Astrocyte of the cerebellum (primary cell): ENCODE measurements at regions not wholly inside any gene's neighbourhood (a gene's known extent, or its start where the extent isn't known, plus 50 kb on each side); places are given as distances from the start of the nearest gene placed in this dataset.

Experiments used
- DNase-seq: peaks from one replicate; pipeline ENCODE4 v3.0.0-alpha.2; 2011; ENCODE audit warnings: low read depth
- H3K4me3 ChIP-seq: 2 replicates; pipeline ENCODE4 v1.5.1; 2011; ENCODE audit warnings: mild to moderate bottlenecking, low read depth, low read length, moderate library complexity
- CTCF ChIP-seq: IDR thresholded peaks from 2 replicates; pipeline ENCODE4 v1.5.1; 2012; ENCODE audit warnings: low read length, low read depth, moderate library complexity, mild to moderate bottlenecking; ENCODE audit errors: missing control alignments
- in situ Hi-C: cut with HindIII; loops from 2 replicates; pipeline ENCODE4 v1.10.0; 2017; ENCODE audit warnings: low sequenced_read_pairs

- TF ChIP-seq CTCF = no peak
- no peak for DNase-seq
- in situ Hi-C loops = no loop called here
- no peak overlapping the region for H3K4me3 ChIP-seq
Measured at GRCh38 chr17:53006006-53006405, 816.7 kb upstream of the KIF2B start.

GRCh38 chr17:53004902-53005301, 817.8 kb upstream of the KIF2B start:
- in situ Hi-C loops = no loop called here
- no peak for TF ChIP-seq CTCF
- DNase-seq = no peak
- H3K4me3 ChIP-seq = no peak overlapping the region

GRCh38 chr17:52995881-52996280, 826.8 kb upstream of the KIF2B start:
- in situ Hi-C loops = no loop called here
- TF ChIP-seq CTCF = no peak
- DNase-seq = no peak
- no peak overlapping the region for H3K4me3 ChIP-seq

- in situ Hi-C loops = no loop called here
Measured at GRCh38 chr17:52995147-52995546, 827.6 kb upstream of the KIF2B start.

GRCh38 chr17:52986056-52986662, 827.6 kb upstream of the CA10 start:
- no peak for TF ChIP-seq CTCF
- in situ Hi-C loops = no loop called here
- no peak for DNase-seq

More at GRCh38 chr17:52995147-52995546, 827.6 kb upstream of the KIF2B start:
- H3K4me3 ChIP-seq = no peak overlapping the region
- DNase-seq = no peak
- TF ChIP-seq CTCF = no peak

GRCh38 chr17:52982331-52982730, 823.8 kb upstream of the CA10 start:
- no peak overlapping the region for H3K4me3 ChIP-seq
- in situ Hi-C loops = no loop called here
- no peak for TF ChIP-seq CTCF
- DNase-seq = no peak

More at GRCh38 chr17:52986056-52986662, 827.6 kb upstream of the CA10 start:
- H3K4me3 ChIP-seq = no peak overlapping the region

- in situ Hi-C loops = no loop called here
- no peak for TF ChIP-seq CTCF
- DNase-seq = no peak
- no peak overlapping the region for H3K4me3 ChIP-seq
Measured at GRCh38 chr17:52979921-52980320, 821.4 kb upstream of the CA10 start.
